Glomerular endothelial cell (primary cell): ENCODE measurements at regions not wholly inside any gene's neighbourhood (a gene's known extent, or its start where the extent isn't known, plus 50 kb on each side); places are given as distances from the start of the nearest gene placed in this dataset.

Source experiments
- DNase-seq: peaks from one replicate; pipeline ENCODE4 v3.0.0-alpha.2; 2011; ENCODE audit warnings: low read depth, low spot score; ENCODE audit errors: extremely low read depth

DNA sequence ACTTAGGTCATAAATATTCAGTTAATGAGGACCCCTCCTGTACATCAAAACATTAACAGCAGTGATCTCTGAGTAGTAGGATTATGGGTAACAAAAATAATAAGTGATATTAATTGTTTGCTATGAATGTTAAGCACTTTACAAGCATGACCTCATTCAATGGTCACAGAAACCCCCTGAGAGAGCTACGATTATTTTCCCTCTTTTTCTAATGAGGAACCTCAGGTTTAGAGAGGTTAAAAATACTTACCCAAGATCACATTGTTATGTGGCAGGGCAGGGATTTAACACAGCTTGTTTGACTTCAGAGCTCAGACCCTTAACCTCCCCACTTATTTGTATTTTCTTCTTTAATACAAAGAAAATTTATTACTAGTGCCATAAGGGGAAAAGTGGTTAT, 228.2 kb downstream of the TBL1XR1 start:
- no peak for DNase-seq

- no peak for DNase-seq
These were observed 228.7 kb downstream of the TBL1XR1 start for GRCh38 chr3:176968631-176969030.

DNA sequence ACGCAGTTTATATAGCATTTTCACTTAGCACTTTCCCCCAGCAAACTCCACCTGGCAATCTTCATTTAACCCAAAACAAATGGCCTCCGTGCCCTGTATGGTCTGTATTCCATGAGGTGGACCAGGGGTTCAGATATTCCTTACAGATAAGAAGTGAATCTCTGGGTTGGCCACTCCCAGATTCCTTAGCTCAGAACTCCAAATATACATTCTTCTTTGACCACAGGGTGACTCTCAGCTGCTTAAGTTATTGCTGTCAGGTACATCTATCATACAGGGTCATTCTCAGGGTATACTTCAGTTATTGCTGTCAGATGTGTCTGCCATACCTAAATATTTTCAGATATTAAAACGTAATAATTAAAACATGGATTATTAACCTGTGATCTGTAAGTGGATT, 229.8 kb downstream of the TBL1XR1 start:
- no peak for DNase-seq

- no peak for DNase-seq
These were observed 232.6 kb downstream of the TBL1XR1 start for GRCh38 chr3:176964661-176965060.

DNA sequence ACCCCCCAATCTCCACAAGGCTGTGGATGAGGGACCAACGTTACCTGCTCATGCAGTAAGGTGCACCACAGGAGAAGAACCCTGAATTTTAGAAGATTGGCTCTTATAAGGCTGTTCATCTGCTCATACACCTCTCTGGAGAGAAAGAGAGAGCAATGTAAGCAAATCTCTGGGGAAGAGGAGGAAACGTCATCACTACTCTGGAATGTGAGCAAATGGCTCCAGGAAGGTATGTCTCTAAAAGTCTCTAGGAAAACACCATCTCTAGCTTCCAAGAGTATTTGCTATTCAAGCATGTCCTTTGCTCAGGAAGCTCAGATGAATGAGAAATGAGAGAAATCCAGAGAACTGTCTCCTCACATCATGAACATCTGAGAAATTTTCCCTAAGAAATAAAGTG, 235.4 kb downstream of the TBL1XR1 start:
- no peak for DNase-seq

GRCh38 chr3:176959867-176960266, 237.4 kb downstream of the TBL1XR1 start:
- no peak for DNase-seq

- DNase-seq: no peak
These were observed 238.7 kb downstream of the TBL1XR1 start for GRCh38 chr3:176958560-176958959.

DNA sequence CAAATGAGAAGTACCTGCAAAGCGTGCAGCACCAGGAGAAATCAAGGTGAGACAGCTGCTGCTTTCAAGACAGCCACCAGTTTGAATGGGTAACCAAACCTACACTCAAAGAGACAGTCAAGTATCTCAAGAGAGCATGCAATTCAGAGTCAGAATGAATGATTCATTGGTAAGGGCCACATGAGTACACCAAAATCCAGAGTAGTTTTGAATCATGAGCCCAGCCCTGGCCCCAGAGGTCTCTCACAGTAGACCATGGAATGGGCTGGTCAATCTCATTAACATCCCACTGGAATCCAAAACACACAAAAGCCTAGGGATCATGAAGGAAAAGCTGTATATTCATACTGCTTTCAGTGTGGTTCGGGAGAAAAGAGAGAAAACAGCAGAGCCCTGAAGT, 242.8 kb downstream of the TBL1XR1 start:
- DNase-seq: no peak

DNA sequence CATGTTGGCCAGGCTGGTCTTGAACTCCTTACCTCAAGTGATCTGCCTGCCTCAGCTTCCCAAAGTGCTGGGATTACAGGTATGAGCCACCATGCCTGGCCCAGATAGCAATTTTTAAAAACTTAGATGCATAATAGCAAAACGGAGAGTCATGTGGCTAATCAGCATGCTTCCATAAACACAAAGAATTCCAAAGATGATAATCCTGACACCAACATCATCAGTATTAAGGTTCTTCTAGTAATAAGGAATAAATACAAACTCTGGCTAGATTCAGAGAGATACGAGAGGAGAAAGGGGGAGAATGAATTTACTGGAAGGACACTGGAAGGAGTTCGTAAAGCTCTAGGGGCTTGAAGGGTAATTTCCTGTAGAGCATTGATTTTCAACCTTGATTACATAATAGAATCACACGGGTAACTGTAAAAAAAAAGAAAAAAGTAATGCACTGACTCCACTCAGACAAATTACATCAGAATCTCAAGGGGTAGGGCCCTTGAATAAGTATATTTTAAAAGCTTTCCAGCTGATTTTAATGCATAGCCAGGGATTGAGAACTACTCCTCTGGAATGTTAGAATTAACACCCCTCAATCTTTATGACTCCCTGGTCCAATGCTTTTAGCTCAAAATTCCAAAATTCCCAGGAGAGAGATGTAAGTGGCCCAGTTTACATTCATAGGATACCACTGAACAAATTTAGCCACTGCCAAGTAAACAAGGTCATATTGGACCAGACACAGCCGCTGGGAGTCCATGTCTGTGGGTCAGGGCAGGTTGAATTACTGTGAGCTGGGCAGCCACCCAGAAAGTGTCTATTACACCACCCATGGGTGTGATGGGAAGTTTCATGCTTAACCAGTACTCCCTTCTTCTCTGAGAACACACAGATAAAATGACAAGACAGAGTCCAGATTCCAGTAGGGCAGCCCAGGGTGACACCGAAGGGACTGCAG, 243.9 kb downstream of the TBL1XR1 start:
- DNase-seq: no peak

- DNase-seq: no peak
These were observed 245.5 kb downstream of the TBL1XR1 start for GRCh38 chr3:176951586-176952292.

DNA sequence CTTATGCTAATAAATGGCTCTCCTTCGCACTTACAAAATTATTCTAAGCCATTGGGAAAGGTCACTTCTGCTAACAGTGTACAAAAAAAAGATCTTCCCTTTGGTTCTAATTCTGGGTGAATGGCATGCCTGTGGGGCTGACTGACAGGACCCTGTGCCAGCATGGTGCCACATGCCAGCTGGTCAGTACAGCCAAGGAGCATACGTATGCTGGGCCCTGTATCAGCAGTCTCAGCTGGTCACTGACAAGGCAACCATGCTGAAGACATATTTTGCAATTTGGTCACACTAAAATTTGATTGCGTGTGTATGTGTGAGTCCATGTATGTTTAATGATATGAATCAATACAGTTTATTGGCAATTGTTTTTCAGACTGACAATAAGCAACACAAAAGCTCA, 246.1 kb downstream of the TBL1XR1 start:
- DNase-seq: no peak

GRCh38 chr3:176950743-176951142, 246.5 kb downstream of the TBL1XR1 start:
- no peak for DNase-seq

- no peak for DNase-seq
These were observed 249.1 kb downstream of the TBL1XR1 start for GRCh38 chr3:176948151-176948550.

DNA sequence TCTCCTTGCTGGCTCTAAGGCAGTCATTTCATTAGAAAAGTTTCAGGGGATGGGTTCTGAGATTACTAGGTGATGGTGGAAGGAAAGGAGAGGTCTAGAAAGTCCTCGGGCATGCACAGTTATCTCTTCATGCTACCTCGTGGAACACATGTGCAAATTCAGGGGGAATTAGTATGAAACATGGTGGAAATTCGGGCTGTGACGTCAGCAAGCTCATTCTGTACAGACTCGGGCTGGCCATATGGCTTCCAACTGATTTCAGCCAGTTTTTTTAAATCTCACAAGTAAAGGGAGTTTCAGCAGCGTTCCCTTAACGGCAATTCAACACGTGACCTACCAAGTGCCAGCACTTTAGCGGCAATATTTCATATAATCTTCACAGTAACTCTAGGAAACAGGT, 251.1 kb downstream of the TBL1XR1 start:
- no peak for DNase-seq

GRCh38 chr3:176942305-176942704, 255.0 kb downstream of the TBL1XR1 start:
- DNase-seq: no peak

GRCh38 chr3:176941689-176942088, 255.6 kb downstream of the TBL1XR1 start:
- no peak for DNase-seq

DNA sequence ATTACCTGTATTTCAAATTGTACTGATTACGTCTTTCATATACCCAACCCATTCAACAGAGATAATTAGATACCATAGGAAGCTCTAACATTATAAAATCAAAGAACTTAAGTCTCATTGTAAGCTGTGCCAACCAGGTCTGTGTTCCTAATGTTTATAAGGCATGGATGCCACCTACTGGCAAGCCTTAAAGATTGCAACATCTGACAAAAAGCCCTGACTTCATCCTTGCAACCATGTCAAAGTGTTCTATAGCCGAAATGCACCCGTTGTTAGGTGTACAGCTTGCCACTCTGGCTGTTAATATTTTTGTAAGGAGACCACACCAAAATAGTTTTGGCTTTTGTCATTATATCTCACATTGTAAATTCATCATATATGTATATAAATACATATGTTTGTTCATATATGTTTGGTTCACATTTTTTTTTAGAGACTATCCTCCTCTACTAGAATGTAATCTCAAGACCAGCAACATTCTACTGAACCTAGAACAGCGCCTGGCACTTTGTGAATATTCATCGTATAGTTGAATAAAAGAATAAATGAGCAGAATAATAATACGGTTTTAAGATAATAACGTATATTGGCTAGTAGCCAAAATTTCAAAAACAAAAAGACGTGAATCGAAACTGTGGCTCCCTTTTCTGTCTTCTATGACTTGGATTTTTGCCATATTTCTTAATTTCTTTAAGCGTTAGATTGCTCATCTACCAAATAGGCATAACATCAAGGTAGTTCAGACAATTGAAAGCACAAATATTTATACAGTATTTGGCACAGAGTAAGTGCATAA, 258.1 kb downstream of the TBL1XR1 start:
- DNase-seq: peak; percentile 61

GRCh38 chr3:176937994-176938393, 259.3 kb downstream of the TBL1XR1 start:
- no peak for DNase-seq

DNA sequence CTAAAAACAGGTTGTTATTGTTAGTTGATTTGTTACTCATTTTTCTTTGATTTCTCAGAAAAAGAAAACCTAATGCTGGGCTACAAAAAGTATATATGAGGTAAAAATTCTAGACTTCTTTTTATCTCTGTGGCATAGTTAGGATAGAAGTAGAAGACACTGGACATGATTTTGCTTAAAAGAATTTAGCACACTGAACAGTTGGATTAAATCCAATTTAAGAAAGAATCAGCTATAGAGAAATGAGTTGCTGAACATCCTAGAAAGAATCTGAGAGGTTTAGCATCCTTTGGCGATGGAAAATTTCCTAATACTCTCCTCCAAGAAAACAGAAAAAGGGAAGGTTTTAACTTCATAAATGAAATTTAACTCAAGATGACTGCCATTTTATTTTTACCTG, 259.7 kb downstream of the TBL1XR1 start:
- DNase-seq: no peak

DNA sequence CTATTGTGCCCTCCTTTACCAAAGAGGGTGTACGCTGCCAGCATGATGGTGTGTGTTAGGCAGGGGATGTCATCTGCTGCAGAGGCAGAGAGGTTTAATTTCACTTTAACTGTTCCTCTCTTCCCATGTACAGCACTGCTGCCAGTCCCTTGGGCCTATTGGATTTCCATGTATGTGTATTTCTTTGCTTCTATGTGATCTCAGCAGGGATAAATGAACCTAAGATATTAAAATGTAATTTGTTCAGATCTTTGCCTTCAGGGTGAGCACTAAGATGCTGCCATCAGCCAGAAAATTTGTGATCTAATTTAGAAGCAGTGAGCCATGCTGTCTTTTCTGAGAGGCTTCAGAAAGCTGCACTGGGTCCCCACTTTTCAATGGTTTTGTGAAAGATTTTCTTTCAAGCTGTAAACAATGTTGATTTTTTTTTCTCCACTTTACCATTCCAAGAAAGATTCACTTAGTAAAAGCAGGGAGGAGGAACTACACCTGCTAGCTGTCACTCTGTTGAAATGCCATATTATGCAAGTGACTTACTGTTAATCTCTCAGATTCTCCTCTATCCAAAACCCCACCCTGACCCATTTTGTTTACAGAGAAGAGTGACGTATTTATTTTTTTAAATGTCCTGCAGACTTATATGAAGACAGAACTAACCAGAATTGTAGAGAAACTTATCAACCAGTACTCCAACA, 261.9 kb downstream of the TBL1XR1 start:
- no peak for DNase-seq

GRCh38 chr3:176934698-176935097, 262.6 kb downstream of the TBL1XR1 start:
- no peak for DNase-seq
